ENCODE measurements at regions not wholly inside any gene's neighbourhood (a gene's known extent, or its start where the extent isn't known, plus 50 kb on each side); places are given as distances from the start of the nearest gene placed in this dataset.
A peak's percentile ranks its signal among the peaks of the same experiment; 100 is the strongest.

DNA sequence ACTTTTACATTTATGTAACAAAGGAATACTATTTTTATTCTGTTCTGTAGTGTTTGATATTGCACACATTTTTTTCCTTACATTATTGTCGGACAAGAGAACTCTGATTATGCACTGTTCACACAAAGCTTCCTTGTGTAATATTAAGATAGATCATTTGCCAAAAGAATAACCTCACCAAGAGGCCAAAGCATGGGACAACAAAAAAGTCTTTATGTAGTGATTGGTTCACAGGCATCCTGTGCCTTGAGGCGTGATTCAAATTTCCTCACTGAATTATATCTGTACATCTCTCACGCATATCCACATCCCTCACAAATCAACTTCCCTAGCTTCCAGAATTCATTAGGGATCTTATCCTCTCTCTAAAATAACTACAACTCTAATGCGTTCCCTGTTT lies 642.7 kb downstream of the NR4A2 start:
- no peak for DNase-seq (ENCODE audit: low read depth)

GRCh38 chr2:155687181-155687580 lies 645.3 kb downstream of the NR4A2 start:
- DNase-seq (ENCODE audit: low read depth), result no peak

DNA sequence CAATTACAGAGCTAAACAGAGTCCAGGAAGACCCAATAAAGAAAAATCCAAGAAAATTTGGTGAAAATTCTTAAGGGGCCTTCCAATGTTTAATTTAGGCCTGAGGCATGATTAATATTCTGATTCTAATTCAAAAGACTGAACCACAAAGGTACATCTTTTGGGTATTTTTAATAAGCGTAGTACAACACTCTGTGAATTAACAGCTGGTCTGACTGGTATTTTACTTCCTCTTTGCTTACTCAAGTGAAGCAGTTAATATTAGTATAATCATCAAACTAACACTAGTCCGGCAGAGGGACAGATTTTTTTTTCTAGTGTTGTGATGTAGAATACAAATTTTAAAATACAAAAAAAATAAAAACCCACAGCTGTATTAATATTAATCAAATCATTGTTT lies 652.9 kb downstream of the NR4A2 start:
- no peak for DNase-seq (ENCODE audit: low read depth)

DNA sequence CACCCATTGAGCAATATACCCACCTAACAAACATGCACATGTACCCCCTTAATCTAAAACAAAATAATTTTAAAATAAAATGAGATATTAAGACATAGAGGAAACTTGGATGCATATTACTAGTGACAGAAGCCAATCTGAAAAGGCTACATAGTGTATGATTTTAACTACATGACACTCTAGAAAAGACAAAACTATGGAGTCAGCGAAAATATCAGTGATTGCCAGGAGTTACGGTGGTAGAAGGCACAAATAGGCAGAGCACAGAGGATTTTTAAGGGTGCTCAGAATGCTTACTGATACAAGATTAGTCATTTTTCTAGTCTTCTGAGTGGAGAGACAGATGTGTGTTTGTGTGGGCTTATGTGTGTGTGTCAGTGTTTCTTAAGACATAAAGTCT lies 656.6 kb downstream of the NR4A2 start:
- no peak for DNase-seq (ENCODE audit: low read depth)

DNA sequence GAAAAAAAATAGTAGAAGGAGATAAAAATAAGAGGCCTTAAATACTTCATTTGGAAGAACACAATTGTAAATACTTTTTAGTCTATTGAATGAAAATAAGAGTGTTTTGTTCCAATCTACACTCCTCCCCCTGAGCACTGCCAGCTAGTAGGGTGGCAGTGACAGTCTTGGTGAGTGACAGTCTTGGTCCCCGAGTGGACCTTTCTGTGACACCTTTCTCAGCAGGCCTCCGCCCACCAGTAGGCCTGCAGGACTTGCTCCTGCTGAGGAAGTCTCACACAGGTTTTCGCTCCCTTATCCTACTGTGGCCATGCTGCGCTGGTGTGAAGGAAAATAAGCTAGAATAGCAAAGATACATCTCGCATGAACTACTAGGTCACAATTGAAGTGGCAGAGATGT lies 666.8 kb downstream of the NR4A2 start:
- DNase-seq (ENCODE audit: low read depth), result no peak

DNA sequence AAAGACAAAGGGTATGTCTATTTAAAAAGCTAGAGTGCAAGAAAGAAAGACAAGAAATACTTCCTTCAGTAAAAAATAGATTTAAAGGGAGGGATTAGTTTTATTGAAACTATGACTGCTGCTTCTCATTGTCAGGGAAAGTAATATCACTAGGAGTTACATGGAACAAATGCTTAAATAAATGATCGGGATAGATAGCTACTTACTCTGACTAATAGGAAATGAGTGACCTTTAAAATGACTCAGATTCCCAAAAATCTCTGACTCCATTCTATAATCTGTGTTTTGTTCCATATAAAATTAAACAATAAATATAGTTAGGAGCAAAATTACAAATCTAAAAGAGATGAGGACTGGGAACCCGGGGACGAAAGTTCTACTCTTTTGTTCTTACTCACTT lies 669.3 kb downstream of the NR4A2 start:
- no peak for DNase-seq (ENCODE audit: low read depth)

DNA sequence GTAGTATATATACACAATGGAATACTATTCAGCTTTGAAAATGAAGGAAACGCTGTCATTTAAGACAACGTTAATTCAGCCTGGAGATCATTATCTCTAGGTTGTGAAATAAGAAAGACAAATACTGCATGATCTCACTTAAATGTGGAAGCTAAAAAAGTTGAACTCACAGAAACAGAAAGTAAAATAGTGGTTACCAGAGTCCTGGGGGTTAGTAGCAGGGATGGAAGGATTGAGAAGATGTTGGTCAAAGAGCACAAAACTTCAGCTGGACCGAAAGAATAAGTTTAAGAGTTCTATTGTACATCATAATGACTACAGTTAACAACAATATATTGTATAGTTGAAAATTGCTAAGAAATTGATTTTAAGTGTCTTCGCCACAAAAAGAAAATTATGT lies 670.3 kb downstream of the NR4A2 start:
- no peak for DNase-seq (ENCODE audit: low read depth)

DNA sequence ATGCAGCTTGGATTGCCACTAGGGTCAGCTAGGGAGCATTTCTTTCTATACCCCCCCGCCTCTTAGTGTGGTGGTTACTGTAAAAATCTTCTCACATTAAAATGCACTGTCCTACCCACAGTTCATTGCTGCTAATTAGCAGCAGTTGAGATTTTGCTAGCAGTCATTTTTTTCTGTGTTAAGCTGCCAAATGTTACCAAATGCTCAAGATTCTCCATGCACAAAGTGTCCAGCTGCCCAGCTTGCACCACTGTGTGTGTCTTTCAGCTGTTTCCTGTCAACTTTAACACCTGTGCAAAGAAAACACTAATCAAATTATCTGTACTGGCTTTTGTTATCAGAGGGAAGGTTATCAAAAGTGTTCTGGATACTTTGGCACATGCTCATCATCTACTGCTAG lies 679.3 kb downstream of the NR4A2 start:
- no peak for DNase-seq (ENCODE audit: low read depth)

DNA sequence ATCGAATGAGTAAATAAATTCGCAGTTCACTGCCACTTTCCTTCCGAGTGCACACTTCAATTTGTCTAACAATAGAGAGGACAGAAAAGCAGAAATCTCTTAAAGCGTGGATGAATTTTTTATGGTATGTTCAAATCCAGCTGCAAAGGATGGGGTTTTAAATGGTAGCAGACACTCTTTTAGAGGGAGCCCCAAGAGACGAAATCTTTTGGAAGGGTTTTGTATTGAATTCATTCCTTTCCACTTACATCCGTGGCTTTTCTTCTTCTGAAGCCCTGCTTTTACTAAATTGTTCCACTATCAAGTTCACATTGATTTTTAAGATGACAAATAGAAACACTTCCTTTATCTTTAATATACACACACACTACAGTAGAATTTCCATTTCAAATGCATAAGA lies 680.7 kb downstream of the NR4A2 start:
- DNase-seq (ENCODE audit: low read depth), result peak; percentile 14

DNA sequence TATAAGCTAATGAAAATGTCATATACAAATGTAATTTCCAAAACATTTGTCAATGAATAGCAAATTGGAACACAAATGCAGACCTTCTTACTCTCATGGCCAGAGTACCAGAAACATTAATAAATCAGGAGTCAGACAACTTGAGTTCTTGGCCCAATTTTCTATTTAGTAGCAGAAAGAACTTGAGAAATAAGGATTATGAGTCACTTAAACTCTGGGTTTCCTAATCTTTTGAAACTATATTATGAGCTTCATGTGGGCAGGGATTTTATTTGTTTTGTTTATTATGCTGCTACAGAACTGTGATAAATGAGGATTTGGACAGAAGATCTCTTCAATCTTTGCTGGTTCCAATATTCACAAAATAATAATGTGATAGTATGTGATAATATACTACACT lies 686.7 kb downstream of the NR4A2 start:
- no peak for DNase-seq (ENCODE audit: low read depth)

DNA sequence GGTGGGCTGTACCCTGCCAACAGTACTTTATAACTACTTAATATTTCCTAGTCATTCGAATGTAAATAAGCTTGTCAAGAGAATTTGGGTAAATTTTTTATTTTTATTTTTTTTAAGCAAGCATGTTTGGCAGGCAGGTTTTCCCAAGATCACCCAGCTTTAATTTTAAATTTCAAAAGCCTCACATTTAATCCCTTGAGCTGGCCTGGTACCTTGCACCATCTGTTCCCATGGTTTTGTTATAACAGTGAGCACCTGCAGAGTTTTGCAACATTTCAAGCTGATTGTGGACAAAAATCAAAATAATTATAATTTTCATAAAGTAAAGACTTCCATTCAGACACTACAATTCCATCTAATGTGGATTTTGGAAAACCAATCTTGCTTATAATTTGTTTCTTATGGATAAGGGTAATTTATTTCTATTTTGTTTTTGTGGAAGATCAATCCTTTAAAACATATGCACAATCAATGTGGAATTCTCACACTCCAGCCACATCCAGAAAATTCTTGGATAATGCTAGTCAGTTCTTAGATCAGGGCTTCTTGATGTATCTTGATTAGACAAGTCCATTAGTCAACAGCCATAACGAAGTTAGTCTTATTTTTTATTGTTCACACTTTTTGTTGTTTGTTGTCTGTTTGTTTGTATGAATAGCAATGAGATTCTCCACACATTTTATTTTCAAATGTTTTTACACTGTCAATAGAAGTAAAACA lies 689.3 kb downstream of the NR4A2 start:
- DNase-seq (ENCODE audit: low read depth), result no peak

DNA sequence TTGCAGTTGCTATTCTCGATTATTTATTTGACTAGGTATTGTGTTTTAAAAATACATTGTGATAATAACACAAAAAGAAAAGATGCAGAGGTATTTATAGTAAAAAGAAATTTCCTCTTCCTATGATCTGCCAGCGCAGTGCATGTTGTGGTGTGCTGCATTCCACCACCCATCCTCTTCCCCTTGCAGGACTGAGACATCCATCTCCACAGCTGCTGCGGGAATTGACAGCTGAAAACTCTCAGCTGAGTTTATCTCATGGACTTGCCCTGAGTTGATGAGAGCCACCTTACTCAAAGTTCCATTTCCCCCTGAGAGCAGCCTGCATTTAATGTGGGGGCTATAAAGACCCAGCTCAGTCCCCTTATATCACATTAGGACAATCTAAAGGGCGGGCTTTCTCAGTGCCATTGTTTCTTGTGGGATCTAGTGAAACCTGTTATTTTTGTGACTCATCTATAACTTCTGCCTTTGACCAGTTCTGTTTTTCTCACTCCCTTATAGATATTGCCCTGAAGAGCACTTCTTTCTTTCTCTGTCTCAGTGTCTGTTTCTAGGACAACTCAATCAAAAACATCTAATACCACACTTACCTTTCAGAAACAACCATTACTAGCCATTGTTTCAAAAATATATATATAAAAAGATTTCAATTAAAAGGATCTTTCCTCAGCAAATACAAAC lies 698.5 kb downstream of the NR4A2 start:
- no peak for DNase-seq (ENCODE audit: low read depth)

- no peak for DNase-seq (ENCODE audit: low read depth)
Observed at GRCh38 chr2:155633060-155633839, 699.3 kb downstream of the NR4A2 start.

DNA sequence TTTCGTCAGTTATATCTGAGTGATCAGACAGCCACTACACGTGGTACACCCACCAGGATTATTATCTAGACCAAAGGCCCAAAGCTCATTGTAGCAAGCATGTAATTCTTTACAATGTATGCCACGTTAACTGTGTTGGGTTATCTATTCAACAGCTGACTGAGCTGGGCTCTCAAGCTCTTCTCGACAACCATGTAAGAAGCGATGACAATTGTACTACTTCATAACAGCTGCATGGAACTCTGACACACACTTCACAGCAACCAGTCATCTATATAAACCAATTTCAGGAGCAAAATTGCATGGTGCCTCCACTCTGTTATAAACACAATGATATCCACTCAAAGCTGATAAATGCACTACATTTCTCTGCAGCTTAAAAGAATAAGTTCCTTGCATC lies 701.8 kb downstream of the NR4A2 start:
- no peak for DNase-seq (ENCODE audit: low read depth)

GRCh38 chr2:155622443-155622842 lies 710.1 kb downstream of the NR4A2 start:
- DNase-seq (ENCODE audit: low read depth), result no peak

DNA sequence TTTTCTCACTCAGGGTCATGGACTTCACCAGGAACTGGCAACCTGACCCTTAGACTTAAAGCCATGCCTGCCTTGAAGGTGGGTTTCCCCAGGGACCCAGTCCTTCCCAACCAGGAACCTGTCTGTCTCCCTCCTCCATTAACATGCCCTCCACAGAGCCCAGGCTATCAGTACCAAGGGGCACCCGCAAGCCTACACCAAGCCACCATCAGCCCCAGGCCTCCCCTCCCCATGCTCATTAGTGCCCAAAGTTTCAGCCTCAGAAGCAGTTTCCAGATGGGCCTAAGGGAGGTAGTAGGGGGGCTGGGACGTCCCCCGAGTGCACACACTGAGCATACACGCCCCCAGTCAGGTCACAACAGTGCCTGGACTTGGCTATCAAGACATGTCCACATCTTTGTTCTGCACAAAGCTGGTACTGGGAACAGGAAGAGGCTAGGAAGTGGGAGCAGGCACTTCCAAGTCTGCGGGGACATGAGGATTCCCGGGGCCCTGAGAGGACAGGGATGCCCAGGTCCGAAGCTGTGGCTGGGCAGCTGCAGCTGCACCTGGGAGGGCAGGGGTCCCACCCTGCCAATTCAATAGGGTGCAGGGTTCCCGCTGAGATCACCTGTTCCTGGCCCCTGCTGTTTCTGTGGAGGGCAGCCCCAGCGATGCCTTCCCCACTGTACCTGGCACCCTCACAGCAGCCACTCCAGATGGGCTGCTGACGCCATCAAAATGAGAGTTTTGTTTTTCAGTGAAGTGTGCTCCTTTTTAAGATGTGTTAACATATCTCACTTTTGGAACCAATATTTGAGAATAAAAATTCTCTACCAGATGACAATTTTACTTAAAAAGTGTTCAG lies 731.4 kb downstream of the NR4A2 start:
- no peak for DNase-seq (ENCODE audit: low read depth)

DNA sequence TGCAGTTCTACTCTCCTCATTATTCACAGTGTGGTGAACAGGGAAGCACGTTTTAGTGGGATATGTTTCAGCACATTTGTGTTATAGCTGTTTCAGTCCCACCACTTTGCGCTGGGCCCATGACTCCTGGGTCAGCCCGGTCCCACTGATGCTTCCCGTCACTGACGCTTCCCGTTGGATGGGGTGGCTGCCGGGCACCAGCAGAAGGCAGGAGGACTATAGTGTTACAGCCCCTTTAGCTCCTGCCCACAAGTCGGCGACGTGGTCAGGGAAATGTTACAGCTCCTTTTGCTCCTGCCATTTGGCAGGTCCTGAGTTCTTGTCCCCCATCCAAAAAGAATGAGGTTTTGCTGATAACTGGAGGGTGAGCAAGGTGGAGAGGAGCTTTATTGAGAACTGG lies 732.2 kb downstream of the NR4A2 start:
- no peak for DNase-seq (ENCODE audit: low read depth)

DNA sequence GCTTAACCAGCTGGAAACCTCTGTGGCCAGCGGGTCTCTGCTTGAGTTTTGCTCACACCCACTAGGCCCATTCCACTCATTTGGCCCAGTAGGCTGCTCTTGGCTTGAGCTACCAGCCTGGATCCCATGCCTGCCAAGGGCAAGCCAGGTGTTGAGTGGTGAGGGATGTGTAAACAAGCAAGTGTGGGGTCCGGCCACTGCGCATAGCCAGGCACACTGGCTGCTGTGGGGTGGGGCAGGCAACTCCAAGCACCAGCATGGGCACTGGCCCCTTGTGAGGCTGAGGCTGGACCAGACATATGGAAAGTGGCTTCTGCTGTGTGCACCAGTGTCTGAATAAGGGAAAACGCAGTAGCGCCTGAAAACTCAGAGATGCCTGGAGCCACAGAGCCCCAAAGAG lies 732.7 kb downstream of the NR4A2 start:
- DNase-seq (ENCODE audit: low read depth), result no peak

GRCh38 chr2:155583674-155584195 lies 748.8 kb downstream of the NR4A2 start:
- DNase-seq (ENCODE audit: low read depth), result no peak

GRCh38 chr2:155574941-155575340 lies 757.6 kb downstream of the NR4A2 start:
- DNase-seq (ENCODE audit: low read depth), result no peak

DNA sequence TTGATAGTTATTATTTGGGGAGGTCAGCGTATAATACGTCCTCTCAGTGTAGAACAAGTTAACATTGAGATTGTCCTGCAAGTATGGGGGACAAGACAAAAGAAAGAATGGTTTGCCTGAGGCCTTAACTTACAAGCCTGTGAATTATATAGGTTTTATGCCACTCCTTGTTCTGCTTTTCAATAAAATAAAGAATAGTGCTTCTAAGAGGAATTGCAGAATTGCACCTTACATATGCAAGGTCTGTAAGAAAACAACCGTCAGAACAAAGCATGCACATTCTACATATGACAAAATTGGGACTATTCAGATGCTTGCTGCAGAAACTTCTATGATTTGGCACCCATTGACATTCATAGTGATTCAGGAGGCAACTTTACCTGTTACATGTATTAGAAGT lies 785.0 kb downstream of the NR4A2 start:
- DNase-seq (ENCODE audit: low read depth), result no peak

Measured in forelimb muscle (tissue), 1 donor.